ENCODE measurements at regions not wholly inside any gene's neighbourhood (a gene's known extent, or its start where the extent isn't known, plus 50 kb on each side); places are given as distances from the start of the nearest gene placed in this dataset.

DNA sequence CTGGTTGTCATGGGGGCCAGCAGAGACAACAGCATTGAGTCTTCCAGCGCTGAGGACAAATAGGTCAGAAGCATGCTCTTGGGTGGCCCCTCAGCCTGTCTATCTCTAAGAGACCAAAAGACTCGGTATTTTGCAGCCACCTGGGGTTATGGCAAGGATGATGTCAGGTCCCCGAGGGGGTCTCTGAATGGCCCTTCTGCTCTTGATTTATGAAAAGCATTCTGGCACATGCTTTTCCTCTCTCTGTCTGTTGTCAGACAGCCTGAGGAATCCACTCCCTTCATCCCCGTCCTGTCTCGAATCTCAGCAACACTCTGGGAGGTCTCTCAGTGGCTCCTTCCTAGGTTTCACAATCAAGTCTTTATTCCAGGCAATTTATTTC is 156.6 kb upstream of the RGMA start (continued):
- TF ChIP-seq, protein P1, sequence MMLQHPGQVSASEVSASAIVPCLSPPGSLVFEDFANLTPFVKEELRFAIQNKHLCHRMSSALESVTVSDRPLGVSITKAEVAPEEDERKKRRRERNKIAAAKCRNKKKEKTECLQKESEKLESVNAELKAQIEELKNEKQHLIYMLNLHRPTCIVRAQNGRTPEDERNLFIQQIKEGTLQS (IDR thresholded peaks at IDR 0.05; ENCODE audit: insufficient read depth, low read depth, low read length) = no peak
- TF ChIP-seq TEAD4 (IDR thresholded peaks at IDR 0.05; ENCODE audit: low read depth, low read length) (no peak), TBP (IDR thresholded peaks at IDR 0.05; ENCODE audit: low read depth, low read length) (no peak), FOSL1 (IDR thresholded peaks at IDR 0.05; ENCODE audit: insufficient read depth, low read depth, low read length) (no peak)

All from H1 (cell line).